GM13976 (cell line): ENCODE measurements at regions not wholly inside any gene's neighbourhood (a gene's known extent, or its start where the extent isn't known, plus 50 kb on each side); places are given as distances from the start of the nearest gene placed in this dataset.
"Not testable (repeated sequence)": the region's sequence is repeated elsewhere in the genome, so short reads cannot be mapped to it uniquely, and the experiment has no call there.

ENCODE experiments used
- DNase-seq: peaks from one replicate; pipeline ENCODE4 v3.0.0; 2012; ENCODE audit warnings: low spot score
- in situ Hi-C: fragments of 300-500 bp; cut with MboI; formaldehyde crosslinking; loops from one replicate; pipeline ENCODE4 v1.12.0; 2022; ENCODE audit warnings: low sequenced_read_pairs, mixed read lengths, inconsistent platforms; ENCODE audit not compliant: unreplicated experiment
- TF ChIP-seq, protein P1 (sequence below): IDR thresholded peaks from 2 replicates; pipeline ENCODE4 v1.5.1; 2012; ENCODE audit warnings: borderline replicate concordance, mild to moderate bottlenecking; ENCODE audit not compliant: insufficient read depth; ENCODE audit errors: extremely low read depth, missing control alignments, control extremely low read depth

DNA sequence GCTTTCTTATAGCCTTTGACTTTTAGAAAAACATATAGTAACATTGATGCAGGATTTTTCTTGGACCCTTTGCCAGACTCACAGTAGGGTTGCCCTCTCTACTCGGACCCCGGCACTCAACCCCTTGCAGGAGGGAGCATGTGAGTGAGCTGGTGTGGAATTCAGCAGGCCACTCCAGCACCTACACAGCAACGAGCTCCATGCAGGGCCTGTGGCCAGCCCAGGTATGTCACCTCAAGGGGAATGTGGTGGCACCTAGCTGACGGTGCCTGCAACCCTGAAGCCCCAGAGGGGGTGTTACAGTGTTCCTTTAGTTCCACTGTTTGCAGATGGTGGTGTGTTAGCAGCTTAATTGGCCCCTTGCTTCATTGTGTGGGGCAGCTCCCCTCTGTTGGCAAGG, 414.9 kb downstream of the KCNJ2 start:
- in situ Hi-C loops = no loop called here
- TF ChIP-seq, protein P1, sequence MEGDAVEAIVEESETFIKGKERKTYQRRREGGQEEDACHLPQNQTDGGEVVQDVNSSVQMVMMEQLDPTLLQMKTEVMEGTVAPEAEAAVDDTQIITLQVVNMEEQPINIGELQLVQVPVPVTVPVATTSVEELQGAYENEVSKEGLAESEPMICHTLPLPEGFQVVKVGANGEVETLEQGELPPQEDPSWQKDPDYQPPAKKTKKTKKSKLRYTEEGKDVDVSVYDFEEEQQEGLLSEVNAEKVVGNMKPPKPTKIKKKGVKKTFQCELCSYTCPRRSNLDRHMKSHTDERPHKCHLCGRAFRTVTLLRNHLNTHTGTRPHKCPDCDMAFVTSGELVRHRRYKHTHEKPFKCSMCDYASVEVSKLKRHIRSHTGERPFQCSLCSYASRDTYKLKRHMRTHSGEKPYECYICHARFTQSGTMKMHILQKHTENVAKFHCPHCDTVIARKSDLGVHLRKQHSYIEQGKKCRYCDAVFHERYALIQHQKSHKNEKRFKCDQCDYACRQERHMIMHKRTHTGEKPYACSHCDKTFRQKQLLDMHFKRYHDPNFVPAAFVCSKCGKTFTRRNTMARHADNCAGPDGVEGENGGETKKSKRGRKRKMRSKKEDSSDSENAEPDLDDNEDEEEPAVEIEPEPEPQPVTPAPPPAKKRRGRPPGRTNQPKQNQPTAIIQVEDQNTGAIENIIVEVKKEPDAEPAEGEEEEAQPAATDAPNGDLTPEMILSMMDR = no peak
- no peak for DNase-seq

DNA sequence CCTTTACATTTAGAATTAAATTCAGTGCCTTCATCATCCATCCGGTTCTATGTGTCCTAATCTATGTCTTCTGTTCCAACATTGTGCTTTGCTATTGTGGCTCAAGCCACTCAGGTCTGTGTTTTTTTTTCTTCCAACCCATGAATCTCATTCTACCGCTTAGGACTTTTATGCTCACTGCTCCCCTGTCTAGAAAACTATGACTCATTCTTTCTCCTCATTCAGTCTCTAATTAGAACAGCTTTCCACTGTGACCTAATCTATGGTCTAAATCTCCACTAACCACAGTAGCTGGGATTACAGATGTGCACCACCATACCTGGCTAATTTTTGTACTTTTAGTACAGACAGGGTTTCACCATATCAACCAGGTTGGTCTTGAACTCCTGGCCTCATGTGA, 418.7 kb downstream of the KCNJ2 start:
- TF ChIP-seq, protein P1 = no peak
- DNase-seq = no peak
- in situ Hi-C loops = no loop called here

DNA sequence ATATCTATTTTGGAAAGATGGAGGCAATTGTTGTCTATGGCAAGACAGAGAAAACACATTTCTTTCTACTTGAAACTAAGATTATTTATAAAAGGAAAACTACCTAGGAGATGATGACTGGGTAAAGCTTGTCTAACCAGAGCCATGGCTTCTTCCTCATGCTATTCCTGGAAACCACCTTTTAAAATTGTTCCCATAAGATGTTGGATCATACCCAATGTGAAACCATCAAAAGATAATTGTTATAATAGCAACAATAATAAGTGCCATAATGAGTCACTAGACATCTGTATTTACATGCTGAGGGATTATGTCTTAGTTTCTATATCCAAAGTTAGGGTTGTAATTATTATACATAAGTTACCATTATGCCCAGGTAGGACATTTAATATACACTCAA, 428.4 kb downstream of the KCNJ2 start:
- DNase-seq = no peak
- TF ChIP-seq, protein P1 = no peak
- in situ Hi-C loops = no loop called here

GRCh38 chr17:70599198-70599597, 429.9 kb downstream of the KCNJ2 start:
- DNase-seq = no peak
- in situ Hi-C loops = no loop called here
- TF ChIP-seq, protein P1 = no peak

- in situ Hi-C loops = not testable (repeated sequence)
Observed at GRCh38 chr17:70599945-70600344, 430.6 kb downstream of the KCNJ2 start.

DNA sequence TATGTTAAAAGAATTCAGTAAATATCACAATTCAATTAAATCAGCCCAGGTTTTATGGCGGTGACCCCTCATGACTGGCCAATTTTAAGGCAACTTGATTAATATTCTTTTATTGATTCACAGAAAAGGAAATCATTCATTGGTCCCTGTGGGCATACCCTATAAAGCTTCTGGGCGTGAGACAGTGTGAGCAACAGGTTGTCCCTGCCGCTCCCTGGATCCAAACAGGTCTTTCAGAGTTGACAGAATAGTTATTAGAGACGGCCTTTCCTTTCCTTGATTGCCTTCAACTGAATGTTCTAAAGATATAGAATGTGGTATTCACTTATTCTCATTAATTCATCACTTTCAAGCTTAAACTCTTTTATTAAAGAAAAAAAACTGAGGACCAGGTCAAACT, 433.9 kb downstream of the KCNJ2 start:
- in situ Hi-C loops = no loop called here
- no peak for DNase-seq
- TF ChIP-seq, protein P1 = no peak

More at GRCh38 chr17:70599945-70600344, 430.6 kb downstream of the KCNJ2 start:
- not testable (repeated sequence) for DNase-seq

DNA sequence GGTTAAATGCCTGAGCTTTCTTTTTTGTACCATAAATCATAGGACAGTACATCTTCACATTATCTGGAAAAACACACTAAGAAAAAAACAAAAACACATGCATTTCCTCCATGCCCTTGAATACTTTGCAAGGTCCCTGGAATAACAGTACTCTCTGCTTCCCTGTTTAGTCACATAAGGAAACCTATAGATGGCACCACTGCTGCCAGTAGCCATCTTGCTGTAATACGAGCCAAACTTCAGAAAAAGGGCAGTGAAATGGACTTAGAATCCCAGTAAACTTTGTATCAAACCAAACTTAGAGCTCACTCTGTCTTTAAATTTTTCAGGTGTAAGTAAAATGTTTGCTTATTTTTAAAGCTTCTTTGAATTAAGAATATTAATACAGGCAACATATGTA, 435.5 kb downstream of the KCNJ2 start:
- DNase-seq = no peak
- in situ Hi-C loops = no loop called here
- TF ChIP-seq, protein P1 = no peak

DNA sequence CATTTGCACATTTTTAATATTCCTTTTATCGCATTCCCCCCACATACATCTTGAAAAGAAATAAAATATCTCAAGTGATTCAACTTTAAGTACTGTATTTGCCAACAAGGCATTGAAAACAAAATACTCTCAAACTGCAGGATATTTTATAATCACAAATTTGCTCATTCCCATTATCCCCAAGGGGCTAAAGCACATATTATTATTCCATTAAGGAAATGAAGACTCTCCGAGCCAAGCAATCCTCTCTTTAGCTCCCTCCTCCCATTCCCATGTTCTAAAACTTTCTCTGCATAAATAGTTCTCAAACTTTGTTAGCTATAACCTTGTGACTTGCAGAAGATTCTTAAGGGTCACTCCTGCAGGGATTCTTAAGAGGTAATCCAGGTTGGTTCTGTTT, 436.8 kb downstream of the KCNJ2 start:
- in situ Hi-C loops = no loop called here
- TF ChIP-seq, protein P1 = no peak
- no peak for DNase-seq
